PC-3 (cell line): ENCODE measurements at regions not wholly inside any gene's neighbourhood (a gene's known extent, or its start where the extent isn't known, plus 50 kb on each side); places are given as distances from the start of the nearest gene placed in this dataset.
A peak's percentile ranks its signal among the peaks of the same experiment; 100 is the strongest.

Experiments
- ATAC-seq: fragments of 200-7000 bp; cut with Tn5 transposase; 2 replicates; pipeline ENCODE4 v1.9.1; 2020; ENCODE audit warnings: mild to moderate bottlenecking, moderate library complexity
- BruUV-seq: library from RNA; stranded (reverse); fragments of 400-500 nt; replicated peaks from 2 replicates; lab custom pipeline; 2021; lab: Mats Ljungman, UMichigan
- CTCF ChIA-PET: fragments of 300-600 bp; sonication (Branson Sonifier 250); formaldehyde crosslinking; loops from one replicate; lab custom pipeline; 2022; ENCODE audit warnings: antibody characterized with exemption; lab: Charles Lee
- POLR2A ChIA-PET: fragments of 300-600 bp; sonication (Branson Sonifier 250); formaldehyde crosslinking; loops from one replicate; lab custom pipeline; 2022; ENCODE audit warnings: antibody characterized with exemption; ENCODE audit not compliant: unreplicated experiment; lab: Charles Lee
- DNase-seq: peaks from one replicate; pipeline ENCODE4 v3.0.0-alpha.2; 2015
- H2AFZ ChIP-seq: fragments of 300-600 bp; sonication (generic); 2 replicates; pipeline ENCODE4 v1.6.0; 2016; ENCODE audit warnings: antibody characterized with exemption, low read length
- H3F3A ChIP-seq: fragments of 300-600 bp; sonication (generic); one replicate; pipeline ENCODE4 v1.6.0; 2017; ENCODE audit warnings: antibody characterized with exemption, low read length, control low read depth, mild to moderate bottlenecking; ENCODE audit not compliant: unreplicated experiment
- H3K27ac ChIP-seq: fragments of 300-600 bp; sonication (generic); 2 replicates; pipeline ENCODE4 v1.5.1; 2016; ENCODE audit warnings: mild to moderate bottlenecking, low read length
- H3K27me3 ChIP-seq: fragments of 300-600 bp; sonication (generic); 2 replicates; pipeline ENCODE4 v1.6.1; 2016; ENCODE audit warnings: low read length, mixed read lengths
- H3K36me3 ChIP-seq: fragments of 300-600 bp; sonication (generic); 2 replicates; pipeline ENCODE4 v1.6.1; 2016; ENCODE audit warnings: low read depth, mixed run types, low read length, mixed read lengths
- H3K4me1 ChIP-seq: fragments of 300-600 bp; sonication (generic); 2 replicates; pipeline ENCODE4 v1.5.1; 2016; ENCODE audit warnings: low read length; ENCODE audit not compliant: insufficient read depth
- H3K4me2 ChIP-seq: fragments of 300-600 bp; sonication (generic); 2 replicates; pipeline ENCODE4 v1.6.0; 2016; ENCODE audit warnings: low read length
- H3K4me3 ChIP-seq: fragments of 300-600 bp; sonication (generic); 2 replicates; pipeline ENCODE4 v1.5.1; 2016; ENCODE audit warnings: mild to moderate bottlenecking, low read length, mixed read lengths
- H3K79me2 ChIP-seq: fragments of 300-600 bp; sonication (generic); 2 replicates; pipeline ENCODE4 v1.6.1; 2017; ENCODE audit warnings: low read length, mixed read lengths
- H3K9ac ChIP-seq: fragments of 300-600 bp; sonication (generic); 2 replicates; pipeline ENCODE4 v1.6.0; 2016; ENCODE audit warnings: mild to moderate bottlenecking, low read length
- H3K9me2 ChIP-seq: fragments of 300-600 bp; sonication (generic); replicated peaks from 2 replicates; pipeline ENCODE4 v1.6.1; 2016; ENCODE audit warnings: mixed run types, low read length, mixed read lengths
- H3K9me3 ChIP-seq: fragments of 300-600 bp; sonication (generic); 2 replicates; pipeline ENCODE4 v1.6.1; 2016; ENCODE audit warnings: low read length, mixed read lengths
- H4K20me1 ChIP-seq: fragments of 300-600 bp; sonication (generic); 2 replicates; pipeline ENCODE4 v1.6.1; 2016; ENCODE audit warnings: low read length, mixed read lengths
- CTCF ChIP-seq: fragments of 300-600 bp; sonication (generic); conservative IDR thresholded peaks from 2 replicates; pipeline ENCODE4 v1.5.1; 2017; ENCODE audit warnings: antibody characterized with exemption, low read depth, mild to moderate bottlenecking, low read length
- EZH2 ChIP-seq: fragments of 300-600 bp; sonication (generic); IDR thresholded peaks from one replicate; pipeline ENCODE4 v1.6.1; 2017; ENCODE audit warnings: antibody characterized with exemption, mild to moderate bottlenecking, low read length; ENCODE audit not compliant: unreplicated experiment
- EZH2phosphoT487 ChIP-seq: fragments of 300-600 bp; sonication (generic); IDR thresholded peaks from 2 replicates; pipeline ENCODE4 v1.6.1; 2018; ENCODE audit warnings: mild to moderate bottlenecking, antibody characterized with exemption, low read length, borderline replicate concordance
- intact Hi-C: fragments of 100-400 bp; cut with micrococcal nuclease; formaldehyde crosslinking; loops from 2 replicates; pipeline ENCODE4 v1.9.0; 2023

- H3K9me3 ChIP-seq: no peaks in the 10 kb centered on the region
- no peak overlapping the region for H3K4me2 ChIP-seq
- BruUV-seq: no TSS peak
- no peak overlapping the region for H2AFZ ChIP-seq
- no peaks in the 10 kb centered on the region for H3K9me2 ChIP-seq
- H3K36me3 ChIP-seq: no peaks in the 10 kb centered on the region
- no peak for DNase-seq
- intact Hi-C loops: loop anchor here (2.0 to 10.0 kb wide), 2 partner anchors 159 to 523 kb away; no protein-coding TSS in a partner anchor
- H3K27me3 ChIP-seq: no peaks in the 10 kb centered on the region
- H3K4me3 ChIP-seq: no peak overlapping the region
- no peaks in the 10 kb centered on the region for H3K79me2 ChIP-seq
- peaks cover 12% of the 10 kb centered on the region for H3K4me1 ChIP-seq
- ChIA-PET CTCF (no interaction called here), POLR2A (no interaction called here)
- H3K27ac ChIP-seq: no peak overlapping the region
- TF ChIP-seq EZH2phosphoT487: no peak
- no peak for TF ChIP-seq EZH2
- TF ChIP-seq CTCF: no peak
- H3F3A ChIP-seq: no peaks in the 10 kb centered on the region
- H4K20me1 ChIP-seq: no peaks in the 10 kb centered on the region
- H3K9ac ChIP-seq: no peak overlapping the region
- no peak for ATAC-seq
Measured at GRCh38 chr6:54716010-54716409, 130.6 kb upstream of the FAM83B start.

GRCh38 chr6:54716877-54717276 lies 129.7 kb upstream of the FAM83B start:
- POLR2A ChIA-PET: interaction anchor here (0.6 kb wide), 1 partner anchor 922 kb away, joined by 3 read pairs; no protein-coding TSS in a partner anchor
- Histone ChIP-seq H3K4me1 (peaks cover 12% of the 10 kb centered on the region), H4K20me1 (no peaks in the 10 kb centered on the region), H3K4me2 (no peak overlapping the region), H3F3A (no peaks in the 10 kb centered on the region), H3K36me3 (no peaks in the 10 kb centered on the region), H3K9me2 (no peaks in the 10 kb centered on the region), H3K27me3 (no peaks in the 10 kb centered on the region), H3K9ac (no peak overlapping the region), H3K4me3 (no peak overlapping the region), H2AFZ (no peak overlapping the region), H3K27ac (no peak overlapping the region), H3K9me3 (no peaks in the 10 kb centered on the region), H3K79me2 (no peaks in the 10 kb centered on the region)
- TF ChIP-seq CTCF (no peak), EZH2phosphoT487 (no peak), EZH2 (no peak)
- ATAC-seq (no peak), DNase-seq (no peak)
- CTCF ChIA-PET: no interaction called here
- intact Hi-C loops: loop anchor here (2.0 to 10.0 kb wide), 2 partner anchors 158 to 522 kb away; no protein-coding TSS in a partner anchor
- no TSS peak for BruUV-seq

GRCh38 chr6:54717849-54718455 lies 128.6 kb upstream of the FAM83B start:
- DNase-seq (peak; percentile 94), ATAC-seq (peak; percentile 87)
- Histone ChIP-seq H3K9ac (no peak overlapping the region), H3K36me3 (no peaks in the 10 kb centered on the region), H3F3A (no peaks in the 10 kb centered on the region), H3K27me3 (no peaks in the 10 kb centered on the region), H3K4me2 (peak overlapping the region; percentile 13; the same call in 1 of the 2 replicates), H3K9me3 (no peaks in the 10 kb centered on the region), H3K4me3 (no peak overlapping the region), H3K27ac (no peak overlapping the region), H2AFZ (peak overlapping the region; percentile 15; the same call in 1 of the 2 replicates), H3K4me1 (peaks cover 12% of the 10 kb centered on the region), H4K20me1 (no peaks in the 10 kb centered on the region), H3K79me2 (no peaks in the 10 kb centered on the region), H3K9me2 (no peaks in the 10 kb centered on the region)
- TF ChIP-seq EZH2phosphoT487 (no peak), CTCF (peak; percentile 87)
- POLR2A ChIA-PET: no interaction called here
- CTCF ChIA-PET: interaction anchor here (0.5 to 1.1 kb wide), 9 partner anchors 10 to 591 kb away, joined by 3 to 7 read pairs (median 3); no protein-coding TSS in a partner anchor
- intact Hi-C loops: loop anchor here (1.0 to 10.0 kb wide), 3 partner anchors 157 to 521 kb away; no protein-coding TSS in a partner anchor
- no TSS peak for BruUV-seq
